HFF-Myc (cell line): ENCODE measurements at regions not wholly inside any gene's neighbourhood (a gene's known extent, or its start where the extent isn't known, plus 50 kb on each side); places are given as distances from the start of the nearest gene placed in this dataset.

Source experiments
- DNase-seq: peaks from one replicate; pipeline ENCODE4 v3.0.0-alpha.2; 2011; ENCODE audit warnings: low read depth; ENCODE audit errors: extremely low read depth
- H3K4me3 ChIP-seq: replicated peaks from 2 replicates; pipeline ENCODE4 v1.5.1; 2011; ENCODE audit warnings: low read depth, mild to moderate bottlenecking, control low read depth, low read length
- CTCF ChIP-seq: IDR thresholded peaks from 2 replicates; pipeline ENCODE4 v1.5.1; 2012; ENCODE audit warnings: mild to moderate bottlenecking, low read depth, low read length, control low read depth; ENCODE audit errors: missing control alignments

- no peak for TF ChIP-seq CTCF
- no peak for DNase-seq
- H3K4me3 ChIP-seq = no peak overlapping the region
These were observed 165.6 kb upstream of the HCCS start for GRCh38 chrX:10945498-10945897.

- no peak overlapping the region for H3K4me3 ChIP-seq
- TF ChIP-seq CTCF = no peak
- DNase-seq = no peak
These were observed 161.6 kb upstream of the HCCS start for GRCh38 chrX:10949541-10949940.

GRCh38 chrX:10952619-10953018 is 158.5 kb upstream of the HCCS start:
- H3K4me3 ChIP-seq = no peak overlapping the region
- no peak for DNase-seq
- TF ChIP-seq CTCF = no peak

- no peak for DNase-seq
- H3K4me3 ChIP-seq = no peak overlapping the region
- no peak for TF ChIP-seq CTCF
These were observed 145.8 kb upstream of the HCCS start for GRCh38 chrX:10965174-10965798.

GRCh38 chrX:10966057-10966456 is 145.1 kb upstream of the HCCS start:
- DNase-seq = no peak
- TF ChIP-seq CTCF = no peak
- no peak overlapping the region for H3K4me3 ChIP-seq

- TF ChIP-seq CTCF = no peak
- no peak for DNase-seq
- H3K4me3 ChIP-seq = no peak overlapping the region
These were observed 140.0 kb upstream of the HCCS start for GRCh38 chrX:10971176-10971575.

GRCh38 chrX:10971759-10972158 is 139.4 kb upstream of the HCCS start:
- no peak for DNase-seq
- TF ChIP-seq CTCF = no peak
- no peak overlapping the region for H3K4me3 ChIP-seq
